PFSK-1 (cell line): ENCODE measurements at regions not wholly inside any gene's neighbourhood (a gene's known extent, or its start where the extent isn't known, plus 50 kb on each side); places are given as distances from the start of the nearest gene placed in this dataset.

ENCODE experiments used
- POLR2AphosphoS5 ChIP-seq: IDR thresholded peaks from 2 replicates; pipeline ENCODE4 v1.6.1; 2012; ENCODE audit warnings: low read depth, mild to moderate bottlenecking, control low read depth, low read length, moderate library complexity
- TAF1 ChIP-seq: IDR thresholded peaks from 2 replicates; pipeline ENCODE4 v1.6.1; 2012; ENCODE audit warnings: low read length, control low read depth, borderline replicate concordance; ENCODE audit not compliant: insufficient read depth

DNA sequence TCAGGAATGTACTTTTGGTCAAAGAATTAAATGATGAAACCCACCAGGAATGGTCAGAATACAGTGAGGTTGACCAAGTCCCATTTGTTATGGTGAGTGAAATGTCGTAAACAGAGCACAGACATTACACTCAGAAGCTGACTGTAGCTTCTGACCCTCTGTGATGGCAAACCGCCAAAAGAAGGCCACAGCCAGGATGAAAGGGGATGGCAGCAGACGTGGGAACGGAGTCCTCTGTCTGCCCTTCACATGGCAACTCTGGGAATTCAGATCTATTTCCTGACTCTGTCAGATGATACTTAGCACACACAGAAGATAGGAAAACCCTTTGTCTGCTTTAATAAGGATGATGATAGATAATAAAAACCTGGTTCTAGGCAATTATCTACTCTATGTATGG lies 757.1 kb downstream of the SORCS3 start:
- TF ChIP-seq TAF1 (no peak), POLR2AphosphoS5 (no peak)
